GM23338 (cell line): ENCODE measurements at regions not wholly inside any gene's neighbourhood (a gene's known extent, or its start where the extent isn't known, plus 50 kb on each side); places are given as distances from the start of the nearest gene placed in this dataset.

ENCODE experiments used
- ATAC-seq: fragments of 200-7000 bp; cut with Tn5 transposase; 3 replicates; pipeline ENCODE4 v1.9.1; 2020
- DNase-seq: peaks from one replicate; pipeline ENCODE4 v3.0.0-alpha.2; 2015; ENCODE audit warnings: low spot score
- H2AFZ ChIP-seq: fragments of 200-600 bp; sonication (generic); 2 replicates; pipeline ENCODE4 v1.8.0; 2016; ENCODE audit warnings: antibody characterized with exemption, mild to moderate bottlenecking, moderate library complexity
- H3F3A ChIP-seq: fragments of 200-600 bp; sonication (generic); replicated peaks from 2 replicates; pipeline ENCODE4 v1.8.0; 2017; ENCODE audit warnings: antibody characterized with exemption, mixed run types, low read depth
- H3K27ac ChIP-seq: fragments of 200-600 bp; sonication (generic); 2 replicates; pipeline ENCODE4 v1.6.1; 2016; ENCODE audit warnings: low read depth
- H3K27me3 ChIP-seq: fragments of 200-600 bp; sonication (generic); 2 replicates; pipeline ENCODE4 v1.8.0; 2016; ENCODE audit warnings: mild to moderate bottlenecking, mixed run types, moderate library complexity; ENCODE audit not compliant: insufficient read depth
- H3K36me3 ChIP-seq: fragments of 200-600 bp; sonication (generic); 2 replicates; pipeline ENCODE4 v1.8.0; 2016; ENCODE audit warnings: mild to moderate bottlenecking; ENCODE audit not compliant: insufficient read depth
- H3K4me1 ChIP-seq: fragments of 200-600 bp; sonication (generic); 2 replicates; pipeline ENCODE4 v1.8.0; 2016; ENCODE audit warnings: mild to moderate bottlenecking, moderate library complexity; ENCODE audit not compliant: insufficient read depth
- H3K4me2 ChIP-seq: fragments of 200-600 bp; sonication (generic); 2 replicates; pipeline ENCODE4 v1.7.1; 2017; ENCODE audit warnings: mixed run types
- H3K4me3 ChIP-seq: fragments of 200-600 bp; sonication (generic); 2 replicates; pipeline ENCODE4 v1.6.1; 2016; ENCODE audit warnings: mixed run types
- H3K79me2 ChIP-seq: fragments of 200-600 bp; sonication (generic); replicated peaks from 2 replicates; pipeline ENCODE4 v1.8.0; 2017; ENCODE audit warnings: mild to moderate bottlenecking; ENCODE audit not compliant: insufficient read depth
- H3K9me2 ChIP-seq: fragments of 200-600 bp; sonication (generic); 2 replicates; pipeline ENCODE4 v1.8.0; 2017; ENCODE audit not compliant: insufficient read depth
- H4K20me1 ChIP-seq: fragments of 200-600 bp; sonication (generic); replicated peaks from 2 replicates; pipeline ENCODE4 v1.8.0; 2017; ENCODE audit warnings: mild to moderate bottlenecking; ENCODE audit not compliant: insufficient read depth
- H3K27ac Mint-ChIP-seq: 2 replicates; pipeline ENCODE4 v1.8.0; 2020; ENCODE audit warnings: inconsistent platforms, mild to moderate bottlenecking, moderate library complexity, mixed read lengths
- H3K27me3 Mint-ChIP-seq: 3 replicates; pipeline ENCODE4 v1.8.0; 2022; ENCODE audit warnings: low read depth, mild to moderate bottlenecking, moderate library complexity, mixed read lengths, inconsistent platforms; ENCODE audit not compliant: insufficient read depth, poor library complexity
- H3K36me3 Mint-ChIP-seq: 3 replicates; pipeline ENCODE4 v1.8.0; 2021; ENCODE audit warnings: low read depth, mild to moderate bottlenecking, inconsistent platforms, moderate library complexity, mixed read lengths
- H3K4me1 Mint-ChIP-seq: 3 replicates; pipeline ENCODE4 v1.8.0; 2020; ENCODE audit warnings: mild to moderate bottlenecking, inconsistent platforms, mixed read lengths
- H3K4me3 Mint-ChIP-seq: 3 replicates; pipeline ENCODE4 v1.8.0; 2021; ENCODE audit warnings: moderate library complexity, mild to moderate bottlenecking, inconsistent platforms, mixed read lengths
- H3K9me3 Mint-ChIP-seq: 3 replicates; pipeline ENCODE4 v1.8.0; 2020; ENCODE audit warnings: moderate library complexity, mild to moderate bottlenecking, inconsistent platforms, mixed read lengths
- CREB1 ChIP-seq: fragments of 250-450 bp; sonication (Bioruptor Pico); IDR thresholded peaks from 2 replicates; pipeline ENCODE4 v1.5.0; 2020; ENCODE audit warnings: low read depth, mild to moderate bottlenecking, moderate library complexity
- CTCF ChIP-seq, 2 experiments: fragments of 200-600 bp in 1 of 2; sonication (generic) in 1 of 2; conservative IDR thresholded peaks; 2 replicates each; pipeline versions ENCODE4 v1.5.1 to v1.6.1; 2016 to 2017; ENCODE audit warnings: antibody characterized with exemption in 2 of 2, low read depth in 2 of 2, mild to moderate bottlenecking in 2 of 2, moderate library complexity in 1 of 2
- ETS1 ChIP-seq: IDR thresholded peaks from 2 replicates; pipeline ENCODE4 v1.6.1; 2016; ENCODE audit warnings: antibody characterized with exemption
- EZH2 ChIP-seq: fragments of 200-600 bp; sonication (generic); IDR thresholded peaks from one replicate; pipeline ENCODE4 v1.8.0; 2017; ENCODE audit warnings: antibody characterized with exemption, mild to moderate bottlenecking, low read depth; ENCODE audit not compliant: unreplicated experiment
- EZH2phosphoT487 ChIP-seq: fragments of 200-600 bp; sonication (generic); IDR thresholded peaks from one replicate; pipeline ENCODE4 v1.8.1; 2018; ENCODE audit warnings: antibody characterized with exemption; ENCODE audit not compliant: unreplicated experiment
- JUNB ChIP-seq: IDR thresholded peaks from one replicate; pipeline ENCODE4 v1.6.1; 2016; ENCODE audit warnings: antibody characterized with exemption; ENCODE audit not compliant: unreplicated experiment
- NANOG ChIP-seq: IDR thresholded peaks from 2 replicates; pipeline ENCODE4 v1.6.1; 2016; ENCODE audit warnings: antibody characterized with exemption, borderline replicate concordance
- POLR2AphosphoS5 ChIP-seq: IDR thresholded peaks from 2 replicates; pipeline ENCODE4 v1.6.1; 2016; ENCODE audit warnings: antibody characterized with exemption, low read depth
- STAT1 ChIP-seq: IDR thresholded peaks from one replicate; pipeline ENCODE4 v1.6.1; 2016; ENCODE audit warnings: antibody characterized with exemption; ENCODE audit not compliant: unreplicated experiment
- ZNF114 ChIP-seq: fragments of 250-450 bp; sonication (Bioruptor Pico); IDR thresholded peaks from 2 replicates; pipeline ENCODE4 v1.5.0; 2020; ENCODE audit warnings: mild to moderate bottlenecking, moderate library complexity
- ZNF331 ChIP-seq: fragments of 250-450 bp; sonication (Bioruptor Pico); IDR thresholded peaks from 2 replicates; pipeline ENCODE4 v1.5.0; 2020; ENCODE audit warnings: low read depth, mild to moderate bottlenecking, moderate library complexity
- ZNF462 ChIP-seq: fragments of 250-450 bp; sonication (Bioruptor Pico); IDR thresholded peaks from 2 replicates; pipeline ENCODE4 v1.5.0; 2020; ENCODE audit warnings: mild to moderate bottlenecking, moderate library complexity
- TF ChIP-seq, protein P1 (sequence below): IDR thresholded peaks from one replicate; pipeline ENCODE4 v1.6.1; 2018; ENCODE audit warnings: antibody characterized with exemption; ENCODE audit not compliant: unreplicated experiment

GRCh38 chr4:136357556-136357955, 1174.7 kb downstream of the PCDH18 start:
- no peaks in the 10 kb centered on the region for H3K9me3 Mint-ChIP-seq
- H3K79me2 ChIP-seq, result no peaks in the 10 kb centered on the region
- H3K27me3 ChIP-seq, result no peaks in the 10 kb centered on the region
- H3K27ac Mint-ChIP-seq, result no peak overlapping the region
- H4K20me1 ChIP-seq, result no peaks in the 10 kb centered on the region
- no peaks in the 10 kb centered on the region for H3F3A ChIP-seq
- no peak overlapping the region for H3K4me2 ChIP-seq
- TF ChIP-seq EZH2 (no peak), ZNF331 (CRISPR knock-in tag) (no peak), ZNF462 (no peak), ZNF114 (no peak), STAT1 (no peak), CREB1 (CRISPR knock-in tag) (no peak), ETS1 (no peak), CTCF (conservative IDR thresholded peaks at IDR 0.05; ENCODE audit: low read depth in 2 of 2) (no peak), JUNB (no peak), NANOG (no peak), POLR2AphosphoS5 (no peak), EZH2phosphoT487 (no peak)
- TF ChIP-seq, protein P1, sequence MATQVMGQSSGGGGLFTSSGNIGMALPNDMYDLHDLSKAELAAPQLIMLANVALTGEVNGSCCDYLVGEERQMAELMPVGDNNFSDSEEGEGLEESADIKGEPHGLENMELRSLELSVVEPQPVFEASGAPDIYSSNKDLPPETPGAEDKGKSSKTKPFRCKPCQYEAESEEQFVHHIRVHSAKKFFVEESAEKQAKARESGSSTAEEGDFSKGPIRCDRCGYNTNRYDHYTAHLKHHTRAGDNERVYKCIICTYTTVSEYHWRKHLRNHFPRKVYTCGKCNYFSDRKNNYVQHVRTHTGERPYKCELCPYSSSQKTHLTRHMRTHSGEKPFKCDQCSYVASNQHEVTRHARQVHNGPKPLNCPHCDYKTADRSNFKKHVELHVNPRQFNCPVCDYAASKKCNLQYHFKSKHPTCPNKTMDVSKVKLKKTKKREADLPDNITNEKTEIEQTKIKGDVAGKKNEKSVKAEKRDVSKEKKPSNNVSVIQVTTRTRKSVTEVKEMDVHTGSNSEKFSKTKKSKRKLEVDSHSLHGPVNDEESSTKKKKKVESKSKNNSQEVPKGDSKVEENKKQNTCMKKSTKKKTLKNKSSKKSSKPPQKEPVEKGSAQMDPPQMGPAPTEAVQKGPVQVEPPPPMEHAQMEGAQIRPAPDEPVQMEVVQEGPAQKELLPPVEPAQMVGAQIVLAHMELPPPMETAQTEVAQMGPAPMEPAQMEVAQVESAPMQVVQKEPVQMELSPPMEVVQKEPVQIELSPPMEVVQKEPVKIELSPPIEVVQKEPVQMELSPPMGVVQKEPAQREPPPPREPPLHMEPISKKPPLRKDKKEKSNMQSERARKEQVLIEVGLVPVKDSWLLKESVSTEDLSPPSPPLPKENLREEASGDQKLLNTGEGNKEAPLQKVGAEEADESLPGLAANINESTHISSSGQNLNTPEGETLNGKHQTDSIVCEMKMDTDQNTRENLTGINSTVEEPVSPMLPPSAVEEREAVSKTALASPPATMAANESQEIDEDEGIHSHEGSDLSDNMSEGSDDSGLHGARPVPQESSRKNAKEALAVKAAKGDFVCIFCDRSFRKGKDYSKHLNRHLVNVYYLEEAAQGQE, result no peak
- H3K4me3 ChIP-seq, result no peak overlapping the region
- H3K9me2 ChIP-seq, result no peaks in the 10 kb centered on the region
- H3K4me1 ChIP-seq, result no peaks in the 10 kb centered on the region
- H3K27me3 Mint-ChIP-seq, result no peaks in the 10 kb centered on the region
- no peaks in the 10 kb centered on the region for H3K36me3 ChIP-seq
- H2AFZ ChIP-seq, result 0 out of 2 replicates have a peak overlapping the region, but pooled peaks have one; percentile 16
- H3K36me3 Mint-ChIP-seq, result no peaks in the 10 kb centered on the region
- no peak for ATAC-seq
- no peak for DNase-seq
- H3K4me1 Mint-ChIP-seq, result no peaks in the 10 kb centered on the region
- H3K27ac ChIP-seq, result no peak overlapping the region
- no peak overlapping the region for H3K4me3 Mint-ChIP-seq
